ENCODE measurements at regions not wholly inside any gene's neighbourhood (a gene's known extent, or its start where the extent isn't known, plus 50 kb on each side); places are given as distances from the start of the nearest gene placed in this dataset.

- no peaks in the 10 kb centered on the region for H3F3A ChIP-seq (ENCODE audit: low read depth)
- H3K36me3 ChIP-seq = no peaks in the 10 kb centered on the region
- no peak overlapping the region for H3K4me3 ChIP-seq
- no peaks in the 10 kb centered on the region for H3K27me3 ChIP-seq
- no peak overlapping the region for H3K27ac ChIP-seq
- Mint-ChIP-seq H3K4me1 (peaks cover 3% of the 10 kb centered on the region), H3K36me3 (no peaks in the 10 kb centered on the region), H3K4me3 (no peak overlapping the region), H3K9me3 (no peaks in the 10 kb centered on the region), H3K27me3 (ENCODE audit: insufficient read depth, low read depth) (no peaks in the 10 kb centered on the region), H3K27ac (no peak overlapping the region)
- H3K9ac ChIP-seq = no peak overlapping the region
- no peak overlapping the region for H3K4me2 ChIP-seq
- no peaks in the 10 kb centered on the region for H4K20me1 ChIP-seq (ENCODE audit: low read depth)
- H3K9me3 ChIP-seq (ENCODE audit: low read depth) = no peaks in the 10 kb centered on the region
- H3K79me2 ChIP-seq (ENCODE audit: low read depth) = no peaks in the 10 kb centered on the region
- no peak for TF ChIP-seq EZH2 (IDR thresholded peaks at IDR 0.05)
- DNase-seq (ENCODE audit: low spot score) = no peak
- H2AFZ ChIP-seq (replicated peaks) = no peak overlapping the region
- H3K4me1 ChIP-seq = no peaks in the 10 kb centered on the region
Measured at GRCh38 chr12:60176891-60177290, 581.1 kb downstream of the SLC16A7 start.

DNA sequence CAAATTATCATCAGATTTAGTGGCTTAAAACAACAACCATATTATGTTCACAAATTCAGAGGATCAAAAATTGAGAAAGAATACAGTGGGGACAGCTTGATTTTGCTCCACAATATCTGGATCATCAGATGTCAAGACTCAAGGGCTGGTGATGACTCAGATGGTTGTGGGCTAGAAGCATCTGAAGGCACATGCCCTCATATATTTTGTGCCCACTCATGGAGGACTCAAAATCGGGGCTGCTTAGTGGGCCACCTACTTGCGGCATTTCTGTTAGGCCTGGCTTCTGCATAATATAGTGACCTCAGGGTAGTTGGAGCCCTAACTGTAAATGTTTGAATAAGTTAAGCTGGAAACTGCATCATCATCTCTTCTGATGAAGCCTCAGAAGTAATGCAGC is 584.5 kb downstream of the SLC16A7 start:
- TF ChIP-seq EZH2phosphoT487 (IDR thresholded peaks at IDR 0.05) (no peak), CTCF (IDR thresholded peaks at IDR 0.05) (no peak)
- Histone ChIP-seq H3K9me3 (ENCODE audit: low read depth) (no peaks in the 10 kb centered on the region), H4K20me1 (ENCODE audit: low read depth) (no peaks in the 10 kb centered on the region), H3K4me3 (no peak overlapping the region), H3K27me3 (no peaks in the 10 kb centered on the region), H3K79me2 (ENCODE audit: low read depth) (no peaks in the 10 kb centered on the region), H3F3A (ENCODE audit: low read depth) (no peaks in the 10 kb centered on the region), H3K4me1 (no peaks in the 10 kb centered on the region), H3K4me2 (no peak overlapping the region), H3K9ac (no peak overlapping the region), H2AFZ (replicated peaks) (no peak overlapping the region), H3K27ac (no peak overlapping the region), H3K36me3 (no peaks in the 10 kb centered on the region)
- Mint-ChIP-seq H3K4me1 (peaks cover 3% of the 10 kb centered on the region), H3K9me3 (no peaks in the 10 kb centered on the region), H3K36me3 (no peaks in the 10 kb centered on the region), H3K27ac (no peak overlapping the region), H3K27me3 (ENCODE audit: insufficient read depth, low read depth) (no peaks in the 10 kb centered on the region), H3K4me3 (no peak overlapping the region)
- DNase-seq (ENCODE audit: low spot score) = no peak

GRCh38 chr12:60182354-60182753 is 586.5 kb downstream of the SLC16A7 start:
- no peaks in the 10 kb centered on the region for H3K36me3 ChIP-seq

DNA sequence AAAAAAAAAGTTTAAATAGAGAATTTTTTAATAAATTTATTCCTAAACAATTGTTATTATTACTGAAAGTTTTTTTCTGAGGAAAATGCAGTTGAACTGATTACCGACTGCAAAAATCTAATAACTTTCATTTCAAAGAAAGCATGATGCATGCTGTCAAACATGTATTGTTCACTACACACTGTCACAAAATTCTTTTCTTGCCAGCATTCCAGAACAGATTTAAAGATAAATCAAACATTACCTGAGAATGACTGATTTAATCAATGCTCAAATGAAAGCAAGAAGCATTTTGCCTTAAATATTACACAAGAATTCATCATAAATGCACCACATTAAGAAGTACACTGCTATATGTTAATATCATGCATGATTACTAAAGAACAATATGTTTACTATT is 588.3 kb downstream of the SLC16A7 start:
- no peak for DNase-seq (ENCODE audit: low spot score)
- Histone ChIP-seq H3F3A (ENCODE audit: low read depth) (no peaks in the 10 kb centered on the region), H3K4me3 (no peak overlapping the region), H4K20me1 (ENCODE audit: low read depth) (no peaks in the 10 kb centered on the region), H2AFZ (replicated peaks) (no peak overlapping the region), H3K9me3 (ENCODE audit: low read depth) (no peaks in the 10 kb centered on the region), H3K36me3 (no peaks in the 10 kb centered on the region), H3K27me3 (no peaks in the 10 kb centered on the region), H3K4me1 (no peaks in the 10 kb centered on the region), H3K9ac (no peak overlapping the region), H3K4me2 (no peak overlapping the region), H3K27ac (no peak overlapping the region), H3K79me2 (ENCODE audit: low read depth) (no peaks in the 10 kb centered on the region)
- Mint-ChIP-seq H3K27me3 (ENCODE audit: insufficient read depth, low read depth) (no peaks in the 10 kb centered on the region), H3K4me1 (peaks cover 3% of the 10 kb centered on the region), H3K9me3 (no peaks in the 10 kb centered on the region), H3K36me3 (no peaks in the 10 kb centered on the region), H3K27ac (no peak overlapping the region), H3K4me3 (no peak overlapping the region)
- TF ChIP-seq EZH2phosphoT487 (IDR thresholded peaks at IDR 0.05) (no peak), CTCF (IDR thresholded peaks at IDR 0.05) (no peak), EZH2 (IDR thresholded peaks at IDR 0.05) (no peak)

More at GRCh38 chr12:60182354-60182753, 586.5 kb downstream of the SLC16A7 start:
- H3K27ac Mint-ChIP-seq = no peak overlapping the region
- Histone ChIP-seq H3K79me2 (ENCODE audit: low read depth) (no peaks in the 10 kb centered on the region), H4K20me1 (ENCODE audit: low read depth) (no peaks in the 10 kb centered on the region), H3K4me2 (no peak overlapping the region), H3K27me3 (no peaks in the 10 kb centered on the region), H3K9ac (no peak overlapping the region), H2AFZ (replicated peaks) (no peak overlapping the region), H3K9me3 (ENCODE audit: low read depth) (no peaks in the 10 kb centered on the region), H3K27ac (no peak overlapping the region), H3K4me3 (no peak overlapping the region), H3F3A (ENCODE audit: low read depth) (no peaks in the 10 kb centered on the region), H3K4me1 (no peaks in the 10 kb centered on the region)
- no peak overlapping the region for H3K4me3 Mint-ChIP-seq
- DNase-seq (ENCODE audit: low spot score) = no peak
- TF ChIP-seq CTCF (IDR thresholded peaks at IDR 0.05) (no peak), EZH2 (IDR thresholded peaks at IDR 0.05) (no peak), EZH2phosphoT487 (IDR thresholded peaks at IDR 0.05) (no peak)
- H3K36me3 Mint-ChIP-seq = no peaks in the 10 kb centered on the region
- H3K27me3 Mint-ChIP-seq (ENCODE audit: insufficient read depth, low read depth) = no peaks in the 10 kb centered on the region
- peaks cover 3% of the 10 kb centered on the region for H3K4me1 Mint-ChIP-seq
- H3K9me3 Mint-ChIP-seq = no peaks in the 10 kb centered on the region
